ENCODE measurements at regions not wholly inside any gene's neighbourhood (a gene's known extent, or its start where the extent isn't known, plus 50 kb on each side); places are given as distances from the start of the nearest gene placed in this dataset.

- DNase-seq (ENCODE audit: low read depth in 2 of 2), result no peak
- TF ChIP-seq, protein P1, sequence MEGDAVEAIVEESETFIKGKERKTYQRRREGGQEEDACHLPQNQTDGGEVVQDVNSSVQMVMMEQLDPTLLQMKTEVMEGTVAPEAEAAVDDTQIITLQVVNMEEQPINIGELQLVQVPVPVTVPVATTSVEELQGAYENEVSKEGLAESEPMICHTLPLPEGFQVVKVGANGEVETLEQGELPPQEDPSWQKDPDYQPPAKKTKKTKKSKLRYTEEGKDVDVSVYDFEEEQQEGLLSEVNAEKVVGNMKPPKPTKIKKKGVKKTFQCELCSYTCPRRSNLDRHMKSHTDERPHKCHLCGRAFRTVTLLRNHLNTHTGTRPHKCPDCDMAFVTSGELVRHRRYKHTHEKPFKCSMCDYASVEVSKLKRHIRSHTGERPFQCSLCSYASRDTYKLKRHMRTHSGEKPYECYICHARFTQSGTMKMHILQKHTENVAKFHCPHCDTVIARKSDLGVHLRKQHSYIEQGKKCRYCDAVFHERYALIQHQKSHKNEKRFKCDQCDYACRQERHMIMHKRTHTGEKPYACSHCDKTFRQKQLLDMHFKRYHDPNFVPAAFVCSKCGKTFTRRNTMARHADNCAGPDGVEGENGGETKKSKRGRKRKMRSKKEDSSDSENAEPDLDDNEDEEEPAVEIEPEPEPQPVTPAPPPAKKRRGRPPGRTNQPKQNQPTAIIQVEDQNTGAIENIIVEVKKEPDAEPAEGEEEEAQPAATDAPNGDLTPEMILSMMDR (IDR thresholded peaks at IDR 0.05; ENCODE audit: low read depth, low read length), result no peak
- no peak overlapping the region for H3K4me3 ChIP-seq (replicated peaks in 1 of 2; ENCODE audit: low read depth in 2 of 2, low read length in 2 of 2)
These were observed 231.4 kb upstream of the WSCD1 start for GRCh38 chr17:5838661-5839300.

- H3K4me3 ChIP-seq (replicated peaks in 1 of 2; ENCODE audit: low read depth in 2 of 2, low read length in 2 of 2), result no peak overlapping the region
- DNase-seq (ENCODE audit: low read depth in 2 of 2), result no peak
- TF ChIP-seq, protein P1 (IDR thresholded peaks at IDR 0.05; ENCODE audit: low read depth, low read length), result no peak
These were observed 229.2 kb upstream of the WSCD1 start for GRCh38 chr17:5840811-5841446.

DNA sequence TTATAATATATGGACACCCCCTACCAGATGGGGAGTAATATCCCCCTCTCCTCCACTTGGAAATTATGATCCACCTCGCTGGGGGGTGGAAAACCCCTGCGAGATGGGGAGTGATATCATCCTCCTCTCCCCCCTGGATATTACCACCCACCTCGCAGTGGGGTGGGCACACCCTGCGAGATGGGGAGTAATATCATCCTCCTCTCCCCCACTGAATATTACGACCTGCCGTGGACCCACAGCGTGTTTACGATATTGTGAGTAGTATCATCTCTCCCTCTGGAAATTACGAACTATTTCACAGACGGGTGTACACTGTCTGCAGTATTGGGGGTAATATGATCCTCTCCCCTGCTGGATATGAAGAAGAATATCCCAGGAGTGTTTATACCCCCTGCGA is 228.3 kb upstream of the WSCD1 start:
- no peak overlapping the region for H3K4me3 ChIP-seq (replicated peaks in 1 of 2; ENCODE audit: low read depth in 2 of 2, low read length in 2 of 2)
- no peak for DNase-seq (ENCODE audit: low read depth in 2 of 2)
- TF ChIP-seq, protein P1 (IDR thresholded peaks at IDR 0.05; ENCODE audit: low read depth, low read length), result no peak

- TF ChIP-seq, protein P1 (IDR thresholded peaks at IDR 0.05; ENCODE audit: low read depth, low read length), result no peak
- H3K4me3 ChIP-seq (replicated peaks in 1 of 2; ENCODE audit: low read depth in 2 of 2, low read length in 2 of 2), result no peak overlapping the region
- DNase-seq (ENCODE audit: low read depth in 2 of 2), result no peak
These were observed 226.7 kb upstream of the WSCD1 start for GRCh38 chr17:5843366-5844026.

GRCh38 chr17:5846001-5846400 is 224.2 kb upstream of the WSCD1 start:
- TF ChIP-seq, protein P1 (IDR thresholded peaks at IDR 0.05; ENCODE audit: low read depth, low read length), result no peak
- H3K4me3 ChIP-seq (replicated peaks in 1 of 2; ENCODE audit: low read depth in 2 of 2, low read length in 2 of 2), result no peak overlapping the region
- no peak for DNase-seq (ENCODE audit: low read depth in 2 of 2)

DNA sequence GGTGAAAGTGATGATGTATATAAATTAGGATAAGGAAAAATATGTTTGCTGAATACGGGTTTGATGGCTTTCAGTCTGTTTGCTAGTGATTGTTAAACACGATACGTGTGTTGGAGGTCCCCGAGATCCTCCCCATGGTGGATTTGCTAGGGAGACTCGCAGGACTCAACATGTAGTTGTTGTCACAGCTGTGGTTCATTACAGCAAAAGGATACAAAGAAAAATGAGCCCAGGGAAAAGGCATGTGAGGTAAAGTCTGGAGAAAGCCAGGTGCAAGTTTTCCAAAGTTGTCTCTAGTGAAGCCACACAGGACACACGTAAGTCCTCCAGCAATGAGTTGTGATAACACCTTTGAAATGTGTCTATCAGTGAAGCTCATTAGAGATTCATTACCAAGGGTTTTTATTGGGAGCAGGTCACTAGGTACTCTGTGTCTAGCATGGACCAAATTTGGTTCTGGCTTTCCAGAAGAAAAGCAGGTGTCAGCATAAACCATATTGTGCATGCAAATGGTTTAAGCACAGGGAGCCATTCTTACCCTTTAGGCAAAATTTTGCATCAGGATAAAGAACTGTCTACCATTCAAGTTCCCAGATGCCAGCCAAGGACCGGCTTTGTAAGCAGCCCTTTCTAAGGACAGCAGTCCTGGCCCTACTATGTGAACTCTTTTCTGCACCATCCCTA is 215.2 kb upstream of the WSCD1 start:
- DNase-seq (ENCODE audit: low read depth in 2 of 2), result no peak
- TF ChIP-seq, protein P1 (IDR thresholded peaks at IDR 0.05; ENCODE audit: low read depth, low read length), result no peak
- no peak overlapping the region for H3K4me3 ChIP-seq (replicated peaks in 1 of 2; ENCODE audit: low read depth in 2 of 2, low read length in 2 of 2)
